CD4-positive, alpha-beta T cell (primary cell): ENCODE measurements at regions not wholly inside any gene's neighbourhood (a gene's known extent, or its start where the extent isn't known, plus 50 kb on each side); places are given as distances from the start of the nearest gene placed in this dataset.

Experiments used
- ATAC-seq: fragments of 200-7000 bp; cut with Tn5 transposase; one replicate; pipeline ENCODE4 v1.10.0; 2022; ENCODE audit warnings: mild to moderate bottlenecking; ENCODE audit not compliant: poor library complexity
- CTCF ChIA-PET: fragments of 350-600 bp; sonication (Branson Sonifier 250); formaldehyde crosslinking; loops from one replicate; lab custom pipeline; 2021; ENCODE audit warnings: antibody characterized with exemption, inconsistent platforms; lab: Charles Lee
- POLR2A ChIA-PET: fragments of 350-600 bp; sonication (Branson Sonifier 250); formaldehyde crosslinking; loops from one replicate; lab custom pipeline; 2021; ENCODE audit warnings: antibody characterized with exemption, inconsistent platforms; lab: Charles Lee
- DNase-seq, 14 experiments: peaks; one replicate each; pipeline ENCODE4 v3.0.0-alpha.2; 2013 to 2020; ENCODE audit warnings: mixed read lengths in 2 of 14
- H3K27ac ChIP-seq, 2 donors: one replicate each; pipeline versions ENCODE4 v1.5.1 to v1.7.0; 2013; ENCODE audit warnings: low read length in 2 of 2, low read depth in 1 of 2, mild to moderate bottlenecking in 1 of 2
- H3K27me3 ChIP-seq, 2 experiments: 1 replicate in 1 of 2; 2 replicates in 1 of 2; pipeline versions ENCODE4 v1.6.1 to v1.7.0; 2013; ENCODE audit warnings: low read length in 2 of 2, control low read depth in 1 of 2, mild to moderate bottlenecking in 1 of 2, moderate library complexity in 1 of 2; ENCODE audit not compliant: insufficient read depth in 2 of 2, control insufficient read depth in 1 of 2
- H3K36me3 ChIP-seq: one replicate; pipeline ENCODE4 v1.6.1; 2013; ENCODE audit warnings: low read length, control low read depth; ENCODE audit not compliant: insufficient read depth
- H3K4me1 ChIP-seq: one replicate; pipeline ENCODE4 v1.6.1; 2013; ENCODE audit warnings: low read length, control low read depth; ENCODE audit not compliant: insufficient read depth
- H3K4me3 ChIP-seq: one replicate; pipeline ENCODE4 v1.5.1; 2013; ENCODE audit warnings: mild to moderate bottlenecking, low read length, moderate library complexity
- H3K9me3 ChIP-seq, 2 experiments: 1 replicate in 1 of 2; 2 replicates in 1 of 2; pipeline versions ENCODE4 v1.6.1 to v1.7.0; 2013; ENCODE audit warnings: low read length in 2 of 2, mild to moderate bottlenecking in 2 of 2, control low read depth in 1 of 2, moderate library complexity in 1 of 2; ENCODE audit not compliant: control insufficient read depth in 1 of 2, insufficient read depth in 1 of 2
- H3K27ac Mint-ChIP-seq: one replicate; pipeline ENCODE4 v1.8.0; 2020; ENCODE audit warnings: mixed read lengths
- H3K27me3 Mint-ChIP-seq: one replicate; pipeline ENCODE4 v1.8.0; 2021; ENCODE audit warnings: mixed read lengths
- H3K36me3 Mint-ChIP-seq: one replicate; pipeline ENCODE4 v1.8.0; 2021; ENCODE audit warnings: low read depth, mixed read lengths
- H3K4me1 Mint-ChIP-seq: one replicate; pipeline ENCODE4 v1.8.0; 2021; ENCODE audit warnings: low read depth, mixed read lengths
- H3K4me3 Mint-ChIP-seq: one replicate; pipeline ENCODE4 v1.8.0; 2020; ENCODE audit warnings: mild to moderate bottlenecking, mixed read lengths
- H3K9me3 Mint-ChIP-seq: one replicate; pipeline ENCODE4 v1.8.0; 2020; ENCODE audit warnings: mixed read lengths
- intact Hi-C, 2 experiments: fragments of 100-400 bp; cut with DNase I in 1 of 2; cut with micrococcal nuclease in 1 of 2; formaldehyde crosslinking; loops; one replicate each; pipeline versions ENCODE4 v1.15.1 to v1.9.0; 2023 to 2025; cut with DNase I, micrococcal nuclease
- TF ChIP-seq, protein P1 (sequence below): fragments of 200-600 bp; IDR thresholded peaks from one replicate; pipeline ENCODE4 v1.8.0; 2022; ENCODE audit warnings: antibody characterized with exemption, mild to moderate bottlenecking

DNA sequence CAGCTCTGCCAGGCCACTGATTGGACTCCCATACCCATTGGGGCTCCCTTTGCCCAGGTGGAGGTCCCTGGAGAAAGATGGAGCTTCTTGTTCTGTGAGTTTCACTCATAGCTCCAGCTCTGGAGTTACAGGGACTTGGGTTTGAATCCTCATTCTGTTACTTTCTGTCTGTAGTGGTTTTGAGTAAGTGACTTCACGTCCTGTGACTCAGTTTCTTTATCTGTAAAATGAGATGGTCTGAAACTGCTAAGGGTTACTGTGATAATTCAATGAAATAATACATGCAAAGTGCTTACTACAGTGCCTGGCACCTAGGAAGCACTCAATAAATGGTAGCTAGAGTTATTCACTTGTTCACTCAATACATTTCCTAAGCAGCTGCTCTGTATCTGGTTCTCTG is 88.5 kb upstream of the SLC2A1 start:
- Mint-ChIP-seq H3K4me1 (no peaks in the 10 kb centered on the region), H3K27ac (no peak overlapping the region), H3K4me3 (no peak overlapping the region), H3K27me3 (no peaks in the 10 kb centered on the region), H3K36me3 (no peaks in the 10 kb centered on the region), H3K9me3 (no peaks in the 10 kb centered on the region)
- ATAC-seq, result no peak
- Histone ChIP-seq H3K9me3 (no peaks in the 10 kb centered on the region), H3K27me3 (no peaks in the 10 kb centered on the region), H3K4me3 (no peak overlapping the region), H3K36me3 (no peaks in the 10 kb centered on the region), H3K27ac (no peak overlapping the region), H3K4me1 (no peaks in the 10 kb centered on the region)
- intact Hi-C loops, result no loop called here
- TF ChIP-seq, protein P1, sequence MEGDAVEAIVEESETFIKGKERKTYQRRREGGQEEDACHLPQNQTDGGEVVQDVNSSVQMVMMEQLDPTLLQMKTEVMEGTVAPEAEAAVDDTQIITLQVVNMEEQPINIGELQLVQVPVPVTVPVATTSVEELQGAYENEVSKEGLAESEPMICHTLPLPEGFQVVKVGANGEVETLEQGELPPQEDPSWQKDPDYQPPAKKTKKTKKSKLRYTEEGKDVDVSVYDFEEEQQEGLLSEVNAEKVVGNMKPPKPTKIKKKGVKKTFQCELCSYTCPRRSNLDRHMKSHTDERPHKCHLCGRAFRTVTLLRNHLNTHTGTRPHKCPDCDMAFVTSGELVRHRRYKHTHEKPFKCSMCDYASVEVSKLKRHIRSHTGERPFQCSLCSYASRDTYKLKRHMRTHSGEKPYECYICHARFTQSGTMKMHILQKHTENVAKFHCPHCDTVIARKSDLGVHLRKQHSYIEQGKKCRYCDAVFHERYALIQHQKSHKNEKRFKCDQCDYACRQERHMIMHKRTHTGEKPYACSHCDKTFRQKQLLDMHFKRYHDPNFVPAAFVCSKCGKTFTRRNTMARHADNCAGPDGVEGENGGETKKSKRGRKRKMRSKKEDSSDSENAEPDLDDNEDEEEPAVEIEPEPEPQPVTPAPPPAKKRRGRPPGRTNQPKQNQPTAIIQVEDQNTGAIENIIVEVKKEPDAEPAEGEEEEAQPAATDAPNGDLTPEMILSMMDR, result no peak
- CTCF ChIA-PET, result no interaction called here
- no peak for DNase-seq
- POLR2A ChIA-PET, result no interaction called here

DNA sequence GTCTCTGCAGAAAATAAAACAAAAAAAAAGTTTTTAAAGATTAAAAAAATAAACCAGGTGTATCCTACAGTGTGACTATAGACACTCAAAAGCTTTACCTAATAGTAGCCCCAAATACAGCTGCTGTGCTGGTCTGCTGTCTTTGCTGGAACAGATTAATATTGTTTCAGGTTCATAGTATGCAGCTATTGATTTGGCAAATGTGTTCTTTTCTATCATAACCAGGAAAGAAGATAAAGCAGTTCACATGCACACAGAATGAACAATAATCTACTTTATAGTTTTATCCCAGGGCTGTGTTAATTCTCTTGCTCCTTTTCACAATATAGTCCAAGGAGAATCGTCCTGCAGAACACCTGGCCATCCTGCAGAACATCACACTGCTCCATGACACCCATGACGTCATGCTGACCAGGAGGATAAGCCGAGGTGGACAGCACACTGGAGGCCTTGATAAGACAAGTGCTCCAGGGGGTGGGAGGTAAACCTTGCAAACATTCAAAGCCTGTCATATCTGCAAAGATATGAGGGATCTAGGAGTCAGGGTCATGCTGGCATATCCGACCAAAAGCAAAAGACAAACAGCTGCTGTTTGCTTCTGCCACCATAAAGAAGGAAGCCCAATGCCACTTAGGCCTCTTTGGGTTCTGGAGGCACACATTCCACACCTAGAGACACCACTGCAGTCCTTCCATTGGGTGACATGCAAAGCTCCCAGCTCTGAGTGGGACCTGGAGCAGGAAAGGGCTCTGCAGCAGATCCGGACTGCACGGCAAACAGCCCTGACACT is 86.1 kb upstream of the SLC2A1 start:
- no peak overlapping the region for H3K4me3 Mint-ChIP-seq
- no peaks in the 10 kb centered on the region for H3K4me1 ChIP-seq
- ATAC-seq, result no peak

DNA sequence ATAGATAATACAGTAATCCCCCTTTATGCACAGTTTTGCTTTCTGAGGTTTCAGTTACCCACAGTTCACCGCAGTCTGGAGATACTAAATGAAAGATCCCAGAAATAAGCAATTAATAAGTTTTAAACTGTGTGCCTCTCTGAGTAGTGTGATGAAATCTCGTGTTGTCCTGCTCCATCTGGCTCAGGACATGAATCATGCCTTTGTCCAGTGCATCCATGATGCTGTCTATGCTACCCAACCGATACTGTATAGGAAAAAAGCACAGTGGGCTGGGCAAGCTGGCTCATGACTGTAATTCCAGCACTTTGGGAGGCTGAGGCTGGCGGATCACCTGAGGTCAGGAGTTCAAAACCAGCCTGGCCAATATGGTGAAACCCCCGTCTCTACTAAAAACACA is 85.0 kb upstream of the SLC2A1 start:
- intact Hi-C loops, result loop anchor here in 1 of 2 experiments (5.0 kb wide), 1 partner anchor 66 kb away; no protein-coding TSS in a partner anchor

More for the DNA sequence above, 86.1 kb upstream of the SLC2A1 start:
- no peak for DNase-seq
- H3K9me3 Mint-ChIP-seq, result no peaks in the 10 kb centered on the region
- Histone ChIP-seq H3K4me3 (no peak overlapping the region), H3K9me3 (no peaks in the 10 kb centered on the region), H3K27me3 (no peaks in the 10 kb centered on the region), H3K27ac (no peak overlapping the region), H3K36me3 (no peaks in the 10 kb centered on the region)
- ChIA-PET CTCF (no interaction called here), POLR2A (no interaction called here)
- H3K36me3 Mint-ChIP-seq, result no peaks in the 10 kb centered on the region
- no peak overlapping the region for H3K27ac Mint-ChIP-seq
- H3K4me1 Mint-ChIP-seq, result no peaks in the 10 kb centered on the region
- intact Hi-C loops, result loop anchor here in 1 of 2 experiments (5.0 kb wide), 1 partner anchor 67 kb away; no protein-coding TSS in a partner anchor
- H3K27me3 Mint-ChIP-seq, result no peaks in the 10 kb centered on the region
- TF ChIP-seq, protein P1, result no peak

More for the DNA sequence above, 85.0 kb upstream of the SLC2A1 start:
- ATAC-seq (no peak), DNase-seq (no peak)
- no peaks in the 10 kb centered on the region for H3K27me3 ChIP-seq
- POLR2A ChIA-PET, result no interaction called here
- H3K9me3 Mint-ChIP-seq, result no peaks in the 10 kb centered on the region
- H3K36me3 ChIP-seq, result no peaks in the 10 kb centered on the region
- H3K27ac ChIP-seq, result no peak overlapping the region
- H3K27me3 Mint-ChIP-seq, result no peaks in the 10 kb centered on the region
- CTCF ChIA-PET, result no interaction called here
- no peaks in the 10 kb centered on the region for H3K4me1 Mint-ChIP-seq
- no peaks in the 10 kb centered on the region for H3K36me3 Mint-ChIP-seq
- no peaks in the 10 kb centered on the region for H3K4me1 ChIP-seq
- H3K27ac Mint-ChIP-seq, result no peak overlapping the region
- H3K4me3 Mint-ChIP-seq, result no peak overlapping the region
- TF ChIP-seq, protein P1, result no peak
- H3K4me3 ChIP-seq, result no peak overlapping the region
- no peaks in the 10 kb centered on the region for H3K9me3 ChIP-seq
